CD4-positive, alpha-beta T cell treated with Interleukin-10 for 1 hour (primary cell): ENCODE measurements at regions not wholly inside any gene's neighbourhood (a gene's known extent, or its start where the extent isn't known, plus 50 kb on each side); places are given as distances from the start of the nearest gene placed in this dataset.

Experiments
- DNase-seq: peaks from one replicate; pipeline ENCODE4 v3.0.0-alpha.2; 2020

- no peak for DNase-seq
Measured at GRCh38 chr2:58968885-58969284, 727.8 kb upstream of the FANCL start.

DNA sequence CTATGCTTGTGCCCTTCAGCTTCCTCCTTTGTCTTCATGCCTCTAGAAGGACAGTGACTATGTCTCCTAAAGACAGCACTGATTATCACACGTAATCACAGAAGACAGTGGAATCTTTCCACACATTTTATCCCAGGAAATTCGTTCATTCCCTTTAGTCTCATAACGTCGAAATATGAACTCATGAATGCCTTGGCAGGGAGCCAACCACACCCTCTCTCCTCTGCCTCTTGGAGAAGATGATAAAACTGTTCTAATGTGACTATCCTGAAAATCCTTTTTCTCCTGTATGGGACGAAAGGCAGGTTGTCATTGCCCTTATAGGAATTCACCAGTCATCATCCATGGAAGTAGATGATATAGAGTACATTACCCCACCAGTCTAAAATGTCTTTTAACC is 726.6 kb upstream of the FANCL start:
- no peak for DNase-seq

DNA sequence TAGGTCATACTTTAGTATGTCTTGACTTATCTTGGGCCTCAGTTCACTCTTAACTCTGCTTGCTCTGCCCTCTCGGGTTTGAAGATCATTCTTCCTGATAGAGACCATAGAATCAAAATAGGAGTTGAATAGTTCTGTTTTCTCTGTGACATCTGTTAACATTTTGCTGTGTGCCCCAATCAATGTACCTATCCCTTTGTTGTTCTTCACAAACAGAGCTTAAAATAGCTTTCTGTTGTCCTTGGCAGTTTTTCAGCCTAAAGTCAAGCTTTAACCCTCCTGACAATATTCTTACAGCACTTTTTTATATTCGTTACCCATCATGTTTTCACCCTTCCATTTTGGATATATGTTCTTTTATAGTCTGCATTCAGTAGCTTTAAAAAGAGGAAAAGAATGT is 724.5 kb upstream of the FANCL start:
- DNase-seq: no peak

DNA sequence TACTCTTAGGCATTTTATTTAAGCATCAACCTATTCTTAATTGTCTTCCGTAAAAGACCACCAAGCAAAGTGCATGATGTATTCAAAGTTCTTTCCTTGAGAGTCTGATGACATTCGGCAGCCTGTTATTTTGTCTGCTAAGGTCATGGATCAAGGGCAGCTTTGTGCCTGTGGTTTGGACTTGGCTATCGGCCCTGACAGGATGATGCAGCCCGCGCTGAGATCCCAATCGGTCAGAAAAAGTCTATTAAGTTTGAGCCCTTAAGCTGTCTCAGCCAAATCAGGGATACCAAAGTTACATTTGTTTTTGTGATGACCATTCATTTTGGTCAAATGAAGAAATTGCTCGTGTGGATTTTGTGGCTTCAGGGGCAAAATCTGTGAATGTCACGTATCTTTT is 718.9 kb upstream of the FANCL start:
- DNase-seq: no peak

GRCh38 chr2:58957188-58957840 is 716.2 kb upstream of the FANCL start:
- DNase-seq: no peak

DNA sequence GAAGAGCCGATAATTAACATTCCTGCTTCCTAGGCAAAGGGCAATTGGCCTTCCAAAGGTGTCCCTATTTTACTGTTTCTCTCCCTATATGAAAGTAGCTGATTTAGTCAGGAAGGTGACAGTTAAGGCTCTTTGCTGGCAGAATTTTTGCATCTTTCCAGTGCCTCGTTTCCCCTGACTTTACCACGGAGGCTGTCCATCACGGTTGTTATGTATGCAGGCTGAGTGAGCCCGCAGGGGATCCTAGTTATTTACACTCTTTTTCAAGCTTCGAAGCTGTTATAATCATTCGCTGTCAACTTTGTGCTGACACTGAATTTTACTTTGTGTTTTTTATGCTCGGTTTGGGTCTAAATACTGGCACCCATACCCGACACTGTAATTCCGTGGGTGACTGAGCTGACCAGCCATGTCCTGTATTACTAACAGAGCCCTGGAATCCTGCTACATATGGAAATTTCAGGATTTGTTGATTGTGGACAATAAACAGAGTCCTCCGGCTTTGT is 713.8 kb upstream of the FANCL start:
- DNase-seq: no peak

DNA sequence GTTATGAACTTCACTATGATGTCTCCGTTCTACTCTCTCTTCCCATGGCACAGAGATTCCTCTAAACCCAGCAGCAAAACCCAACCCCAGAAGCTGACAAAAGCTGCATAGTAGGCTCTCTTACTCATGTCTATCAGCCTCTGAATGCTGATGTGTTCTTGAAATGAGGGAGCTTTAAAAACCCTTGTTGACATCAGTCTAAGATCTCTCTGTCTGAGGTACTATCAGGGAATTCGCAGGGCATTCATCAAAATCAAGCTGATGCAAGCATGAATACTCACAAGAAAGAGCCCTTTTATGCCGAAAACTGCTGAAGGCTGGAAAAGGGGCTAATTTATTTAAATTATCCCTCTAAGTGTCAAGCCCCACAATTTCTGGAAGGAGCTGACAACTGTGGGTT is 710.6 kb upstream of the FANCL start:
- no peak for DNase-seq

- no peak for DNase-seq
Measured at GRCh38 chr2:58950795-58951462, 709.8 kb upstream of the FANCL start.

- no peak for DNase-seq
Measured at GRCh38 chr2:58939388-58939787, 698.3 kb upstream of the FANCL start.

DNA sequence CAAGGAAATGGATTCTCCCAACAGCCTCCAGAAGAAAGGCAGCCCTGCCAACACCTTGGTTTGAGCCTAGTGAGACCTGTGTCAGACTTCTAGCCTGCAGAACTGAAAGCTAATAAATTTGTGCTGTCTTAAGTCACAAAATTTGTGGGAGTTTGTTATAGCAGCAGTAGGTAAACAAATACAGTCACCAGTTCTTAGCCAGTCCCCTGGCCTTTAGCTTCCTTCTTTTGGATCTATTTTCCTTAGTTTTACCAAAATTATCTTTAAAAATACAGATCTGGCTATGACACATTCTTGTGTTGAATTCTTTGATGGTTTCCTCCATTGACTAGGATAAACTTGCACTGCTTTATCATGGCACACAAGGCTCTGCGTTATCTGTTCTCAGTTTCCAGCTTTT is 697.9 kb upstream of the FANCL start:
- DNase-seq: no peak

DNA sequence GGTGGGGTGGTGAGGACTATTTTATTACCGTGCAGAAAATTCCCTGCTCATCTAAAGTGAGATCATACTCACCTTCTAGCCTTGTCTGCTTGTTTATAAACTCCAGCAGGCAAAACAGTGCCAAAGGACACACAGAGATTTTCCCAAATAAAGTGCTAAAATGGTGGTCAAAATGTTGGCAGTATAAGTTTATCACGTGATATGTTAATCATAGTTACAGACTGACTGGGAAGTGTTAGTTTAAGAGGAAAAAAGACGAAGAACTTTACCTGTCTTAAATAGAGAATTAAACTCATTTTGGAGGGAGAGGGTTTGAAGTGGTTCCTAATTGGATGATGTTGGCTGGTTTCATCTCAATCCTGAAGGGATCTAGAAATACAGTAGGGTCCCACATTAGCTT is 691.7 kb upstream of the FANCL start:
- DNase-seq: no peak

DNA sequence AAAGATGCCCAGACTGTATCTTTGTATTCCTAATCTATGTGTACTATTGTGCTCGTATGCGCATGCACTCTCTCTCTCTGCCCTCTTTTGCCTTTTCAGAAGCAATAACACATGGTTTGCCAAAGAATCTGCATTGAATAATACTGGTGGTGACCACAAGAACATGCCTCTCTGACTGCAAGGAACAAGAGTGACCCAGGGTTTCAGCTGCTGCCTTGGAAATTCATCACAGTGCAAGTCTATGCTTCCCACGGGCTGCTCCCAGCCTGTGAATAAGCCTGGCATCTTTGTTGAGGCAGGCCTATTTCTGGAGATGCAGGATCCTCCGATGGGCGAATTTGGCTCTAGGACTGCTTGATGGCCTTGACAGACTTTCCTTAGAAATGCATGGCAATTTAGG is 689.4 kb upstream of the FANCL start:
- no peak for DNase-seq

DNA sequence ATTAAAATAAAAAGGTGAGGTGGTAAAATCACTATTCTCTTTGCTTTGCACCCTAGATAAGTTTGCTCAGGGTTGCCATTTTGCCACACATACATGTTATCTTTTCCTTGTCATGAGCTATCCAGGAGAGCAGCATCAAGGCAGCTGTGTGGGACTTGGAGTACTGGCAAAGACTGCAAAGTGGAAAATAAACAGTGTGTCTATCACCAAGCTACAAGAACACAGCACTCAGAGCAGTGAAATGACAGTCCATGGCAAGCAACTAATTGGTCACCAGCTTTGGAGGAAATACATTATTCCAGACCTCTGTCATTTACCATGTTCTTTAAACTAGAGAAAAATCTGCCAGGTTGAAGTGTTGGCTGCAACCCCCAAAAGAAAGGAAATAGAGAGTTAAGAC is 687.8 kb upstream of the FANCL start:
- DNase-seq: no peak

DNA sequence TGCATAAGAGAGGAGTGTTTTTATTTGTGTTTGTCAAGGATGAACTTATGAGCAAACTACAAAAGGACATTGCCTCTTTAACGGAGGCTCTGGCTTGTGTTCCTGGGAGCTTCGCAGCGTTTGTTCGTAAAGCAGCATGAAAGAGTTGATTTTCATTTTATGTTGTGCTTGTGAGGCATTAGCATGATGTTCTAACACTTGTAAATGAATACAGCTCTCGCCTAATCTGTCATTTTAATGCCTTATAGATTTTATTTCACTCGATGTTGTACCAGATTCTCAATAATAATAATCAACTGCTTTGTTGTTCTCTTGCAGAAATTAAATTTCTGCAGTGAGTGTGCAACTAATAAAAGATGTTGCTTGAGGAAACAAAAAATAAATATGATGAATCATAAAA is 687.3 kb upstream of the FANCL start:
- no peak for DNase-seq

DNA sequence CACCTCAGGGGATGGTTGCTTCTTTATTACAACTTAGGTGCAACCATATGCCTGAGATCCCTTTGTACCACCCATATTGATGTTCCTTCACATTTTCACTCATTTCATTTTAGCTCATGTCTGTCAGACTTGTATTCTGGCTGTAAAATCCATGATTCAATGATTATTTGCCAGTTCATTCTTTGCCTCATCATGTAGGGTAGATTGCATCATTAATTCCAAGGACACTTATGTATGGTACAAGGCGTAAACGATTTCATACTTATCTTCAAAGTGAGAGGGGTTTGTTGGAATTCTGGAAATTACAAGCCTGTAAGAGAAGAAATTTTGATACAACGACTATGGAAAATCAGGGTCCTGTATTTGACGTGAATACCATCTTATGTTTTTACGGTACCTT is 685.0 kb upstream of the FANCL start:
- DNase-seq: no peak

- no peak for DNase-seq
Measured at GRCh38 chr2:58925676-58926081, 684.6 kb upstream of the FANCL start.

GRCh38 chr2:58923869-58924268 is 682.7 kb upstream of the FANCL start:
- DNase-seq: no peak

- DNase-seq: no peak
Measured at GRCh38 chr2:58922245-58922644, 681.1 kb upstream of the FANCL start.

DNA sequence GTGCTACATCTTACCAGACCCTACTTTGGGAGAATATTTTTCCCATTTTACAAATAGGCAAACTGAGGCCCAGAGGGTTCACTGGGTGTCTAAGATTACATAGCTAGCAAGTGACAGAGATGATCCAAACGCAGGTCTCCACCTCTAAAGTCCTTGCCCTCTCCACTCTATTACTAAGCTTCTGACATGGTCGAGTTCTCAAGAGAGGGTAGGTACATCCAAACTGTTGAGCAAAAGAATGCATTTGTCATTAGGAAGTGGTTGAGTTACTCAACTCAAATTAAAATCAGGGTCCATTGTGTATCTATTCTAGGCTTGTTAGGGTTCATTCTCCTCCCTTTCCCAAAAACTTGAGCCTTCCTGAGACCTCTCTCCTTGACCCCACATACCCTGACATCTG is 680.6 kb upstream of the FANCL start:
- DNase-seq: no peak

DNA sequence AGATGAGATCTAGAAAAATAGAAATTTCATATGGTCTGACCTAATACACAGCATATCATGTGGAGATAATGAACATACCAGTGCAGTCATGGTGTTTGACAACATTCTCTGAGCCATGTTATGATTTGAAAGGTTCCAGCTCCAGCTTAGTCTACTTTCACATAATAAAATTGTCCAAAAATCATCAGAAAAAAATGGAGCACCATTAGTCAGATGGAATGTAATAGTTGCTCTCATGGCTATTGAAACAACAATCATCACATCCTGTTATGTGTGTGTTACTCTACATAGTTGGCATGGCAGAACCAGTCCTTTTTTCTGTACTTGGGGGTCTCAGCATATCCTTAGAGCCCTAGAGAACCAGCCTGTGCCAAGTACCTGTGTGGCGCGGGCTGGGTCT is 678.9 kb upstream of the FANCL start:
- DNase-seq: no peak

DNA sequence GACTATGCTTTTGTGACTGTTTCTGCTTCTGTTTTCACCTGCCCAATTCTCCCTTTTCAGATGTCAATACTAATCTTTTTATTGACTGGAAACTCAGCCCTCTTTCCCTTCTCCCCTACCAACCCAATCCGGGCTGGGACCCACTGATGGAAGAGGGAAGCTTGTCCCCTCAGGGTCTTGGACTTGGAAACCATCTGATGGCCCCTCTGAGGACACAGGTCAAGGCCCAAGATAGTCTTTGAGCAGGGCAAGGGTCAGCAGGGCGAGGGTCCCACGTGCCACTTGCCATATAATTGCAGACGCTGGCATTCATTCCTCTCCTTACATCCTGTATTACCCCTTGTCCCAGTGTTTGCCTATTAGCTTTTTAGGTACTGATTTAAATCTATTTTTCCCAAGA is 678.2 kb upstream of the FANCL start:
- no peak for DNase-seq

- no peak for DNase-seq
Measured at GRCh38 chr2:58918141-58918540, 677.0 kb upstream of the FANCL start.

- no peak for DNase-seq
Measured at GRCh38 chr2:58917596-58917995, 676.5 kb upstream of the FANCL start.

- no peak for DNase-seq
Measured at GRCh38 chr2:58916063-58916462, 674.9 kb upstream of the FANCL start.
